ENCODE measurements at regions not wholly inside any gene's neighbourhood (a gene's known extent, or its start where the extent isn't known, plus 50 kb on each side); places are given as distances from the start of the nearest gene placed in this dataset.

DNA sequence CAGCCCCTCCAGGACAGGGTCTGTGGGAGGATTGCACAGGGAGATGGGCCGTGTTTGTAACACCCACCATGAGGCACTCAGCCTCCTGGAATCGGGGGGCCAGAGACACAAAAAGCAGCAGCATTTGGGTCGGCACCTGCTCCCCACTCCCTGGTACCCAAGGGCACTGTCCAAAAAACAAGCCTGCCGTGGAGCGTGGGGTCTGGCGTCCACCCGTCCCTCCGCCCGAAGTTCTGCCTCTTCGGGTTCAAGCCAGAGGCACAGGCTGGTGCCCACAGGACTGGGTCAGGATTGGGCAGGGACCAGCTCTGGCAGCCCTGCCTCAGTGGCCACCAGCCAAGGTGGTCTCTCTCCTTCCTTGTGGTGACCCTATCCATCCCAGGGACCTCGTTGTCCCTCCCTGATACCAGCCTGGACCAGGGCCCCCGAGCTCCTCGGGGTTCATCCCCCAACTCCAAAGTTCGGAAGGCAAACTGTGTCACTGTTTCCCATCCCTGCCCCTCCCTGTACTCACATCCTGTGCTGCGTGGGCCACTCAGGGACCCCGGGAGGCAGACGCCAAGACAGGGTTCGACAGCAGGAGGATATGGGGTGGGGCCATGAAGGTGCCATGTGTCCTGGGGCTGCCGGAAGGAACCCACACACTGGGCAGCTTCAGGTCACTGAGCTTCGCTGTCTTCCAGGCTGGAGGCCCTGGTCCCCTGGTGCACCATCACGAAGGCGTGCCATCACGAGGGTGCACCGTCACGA is 126.0 kb upstream of the HDAC4 start:
- H3K4me3 ChIP-seq (ENCODE audit: severe bottlenecking), result no peak overlapping the region
- no peaks in the 10 kb centered on the region for H3K36me3 ChIP-seq (ENCODE audit: low read depth)
- ATAC-seq (ENCODE audit: low read depth) (no peak), DNase-seq (ENCODE audit: low spot score) (no peak)
- no peaks in the 10 kb centered on the region for H3K4me1 ChIP-seq (ENCODE audit: insufficient read depth, poor library complexity, severe bottlenecking)
- H3K27ac ChIP-seq (ENCODE audit: poor library complexity, severe bottlenecking), result no peak overlapping the region
- H3K9me3 ChIP-seq (ENCODE audit: severe bottlenecking), result no peaks in the 10 kb centered on the region
- H3K27me3 ChIP-seq (ENCODE audit: insufficient read depth, poor library complexity, severe bottlenecking), result no peaks in the 10 kb centered on the region
- TF ChIP-seq, protein P1, sequence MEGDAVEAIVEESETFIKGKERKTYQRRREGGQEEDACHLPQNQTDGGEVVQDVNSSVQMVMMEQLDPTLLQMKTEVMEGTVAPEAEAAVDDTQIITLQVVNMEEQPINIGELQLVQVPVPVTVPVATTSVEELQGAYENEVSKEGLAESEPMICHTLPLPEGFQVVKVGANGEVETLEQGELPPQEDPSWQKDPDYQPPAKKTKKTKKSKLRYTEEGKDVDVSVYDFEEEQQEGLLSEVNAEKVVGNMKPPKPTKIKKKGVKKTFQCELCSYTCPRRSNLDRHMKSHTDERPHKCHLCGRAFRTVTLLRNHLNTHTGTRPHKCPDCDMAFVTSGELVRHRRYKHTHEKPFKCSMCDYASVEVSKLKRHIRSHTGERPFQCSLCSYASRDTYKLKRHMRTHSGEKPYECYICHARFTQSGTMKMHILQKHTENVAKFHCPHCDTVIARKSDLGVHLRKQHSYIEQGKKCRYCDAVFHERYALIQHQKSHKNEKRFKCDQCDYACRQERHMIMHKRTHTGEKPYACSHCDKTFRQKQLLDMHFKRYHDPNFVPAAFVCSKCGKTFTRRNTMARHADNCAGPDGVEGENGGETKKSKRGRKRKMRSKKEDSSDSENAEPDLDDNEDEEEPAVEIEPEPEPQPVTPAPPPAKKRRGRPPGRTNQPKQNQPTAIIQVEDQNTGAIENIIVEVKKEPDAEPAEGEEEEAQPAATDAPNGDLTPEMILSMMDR (IDR thresholded peaks at IDR 0.05; ENCODE audit: poor library complexity, severe bottlenecking), result no peak

DNA sequence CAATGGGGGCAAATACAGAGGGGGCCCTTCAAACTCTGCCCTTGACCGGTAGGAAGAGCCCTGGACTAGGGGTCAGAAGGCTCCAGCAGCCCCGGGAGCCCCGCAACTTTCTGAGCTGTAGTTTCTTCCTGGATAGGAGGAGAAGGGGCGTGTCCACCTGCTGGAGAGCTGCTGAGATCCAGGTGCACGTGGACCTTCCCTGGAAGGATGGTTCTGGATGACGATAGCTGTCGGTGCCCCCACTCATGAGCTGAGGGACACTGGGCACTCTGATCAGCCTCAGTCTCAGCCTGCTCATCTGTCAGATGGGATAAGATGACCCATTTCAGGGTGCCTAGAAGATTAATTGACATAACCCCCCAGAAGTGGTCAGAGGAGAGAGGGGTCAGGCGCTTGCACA is 125.2 kb upstream of the HDAC4 start:
- no peaks in the 10 kb centered on the region for H3K9me3 ChIP-seq (ENCODE audit: severe bottlenecking)
- ATAC-seq (ENCODE audit: low read depth) (no peak), DNase-seq (ENCODE audit: low spot score) (no peak)
- no peaks in the 10 kb centered on the region for H3K36me3 ChIP-seq (ENCODE audit: low read depth)
- H3K4me3 ChIP-seq (ENCODE audit: severe bottlenecking), result no peak overlapping the region
- H3K27me3 ChIP-seq (ENCODE audit: insufficient read depth, poor library complexity, severe bottlenecking), result no peaks in the 10 kb centered on the region
- H3K27ac ChIP-seq (ENCODE audit: poor library complexity, severe bottlenecking), result no peak overlapping the region
- TF ChIP-seq, protein P1 (IDR thresholded peaks at IDR 0.05; ENCODE audit: poor library complexity, severe bottlenecking), result no peak
- no peaks in the 10 kb centered on the region for H3K4me1 ChIP-seq (ENCODE audit: insufficient read depth, poor library complexity, severe bottlenecking)

DNA sequence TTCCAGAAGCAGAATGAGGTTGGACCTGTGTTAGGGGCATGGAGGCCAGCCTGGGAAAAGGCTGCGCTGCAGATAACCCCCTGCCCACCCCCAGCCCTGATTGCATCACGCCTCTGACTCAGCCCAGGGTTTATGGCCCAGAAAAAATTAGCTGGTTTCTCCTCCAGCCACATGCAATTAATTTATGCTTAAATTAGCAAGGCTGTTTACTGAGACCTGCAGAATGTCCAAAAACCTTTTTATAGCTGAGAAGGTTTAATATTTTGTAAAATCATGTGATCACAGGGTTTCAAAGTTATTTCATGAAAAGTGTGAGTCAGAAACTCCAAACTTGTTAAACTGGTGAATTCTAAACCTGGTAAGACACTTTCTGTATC is 123.1 kb upstream of the HDAC4 start:
- Histone ChIP-seq H3K27me3 (ENCODE audit: insufficient read depth, poor library complexity, severe bottlenecking) (no peaks in the 10 kb centered on the region), H3K9me3 (ENCODE audit: severe bottlenecking) (no peaks in the 10 kb centered on the region), H3K4me3 (ENCODE audit: severe bottlenecking) (no peak overlapping the region), H3K27ac (ENCODE audit: poor library complexity, severe bottlenecking) (no peak overlapping the region), H3K36me3 (ENCODE audit: low read depth) (no peaks in the 10 kb centered on the region), H3K4me1 (ENCODE audit: insufficient read depth, poor library complexity, severe bottlenecking) (no peaks in the 10 kb centered on the region)
- ATAC-seq (ENCODE audit: low read depth) (no peak), DNase-seq (ENCODE audit: low spot score) (no peak)
- TF ChIP-seq, protein P1 (IDR thresholded peaks at IDR 0.05; ENCODE audit: poor library complexity, severe bottlenecking), result no peak

DNA sequence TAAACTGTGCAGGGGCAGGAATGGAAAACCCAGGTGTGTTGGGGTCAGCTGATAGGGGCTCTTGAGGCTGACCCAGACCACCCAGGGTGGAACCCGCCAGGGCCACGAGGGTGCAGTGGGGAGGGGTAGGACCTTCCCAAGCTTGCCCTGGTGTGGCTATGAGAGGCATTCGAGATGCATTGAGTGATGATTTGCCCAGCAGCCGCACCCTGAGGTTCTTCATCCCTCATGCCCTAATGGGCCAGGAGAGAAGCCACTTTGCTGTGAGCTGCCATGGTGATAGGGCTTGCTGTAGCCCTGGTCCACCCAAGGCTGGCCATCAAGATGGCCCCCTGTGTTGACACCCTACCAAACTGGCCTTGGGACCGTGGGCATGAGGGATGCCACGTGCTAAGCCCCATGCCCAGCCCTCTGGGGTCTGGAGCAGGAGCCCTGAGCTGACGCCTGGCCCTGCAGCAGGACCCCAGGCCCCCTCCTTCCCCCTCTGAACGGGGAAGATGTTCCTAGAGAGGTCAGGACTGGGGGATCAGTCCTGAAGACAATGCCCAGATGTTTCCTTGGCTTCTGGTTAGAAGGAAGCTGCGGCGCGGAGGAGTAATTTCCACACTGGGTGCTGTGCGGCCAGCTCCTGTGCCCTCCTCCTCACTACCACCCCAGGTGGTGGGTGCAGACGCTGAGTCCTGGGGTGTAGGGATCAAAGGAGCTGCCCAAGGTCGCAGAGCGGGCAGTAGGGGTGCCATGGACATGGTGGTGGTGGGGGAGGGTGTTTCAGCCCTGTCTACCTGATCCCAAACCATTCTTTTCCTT is 122.5 kb upstream of the HDAC4 start:
- no peaks in the 10 kb centered on the region for H3K27me3 ChIP-seq (ENCODE audit: insufficient read depth, poor library complexity, severe bottlenecking)
- H3K9me3 ChIP-seq (ENCODE audit: severe bottlenecking), result no peaks in the 10 kb centered on the region

More for the DNA sequence above, 122.5 kb upstream of the HDAC4 start:
- no peaks in the 10 kb centered on the region for H3K36me3 ChIP-seq (ENCODE audit: low read depth)
- no peak overlapping the region for H3K4me3 ChIP-seq (ENCODE audit: severe bottlenecking)
- DNase-seq (ENCODE audit: low spot score) (no peak), ATAC-seq (ENCODE audit: low read depth) (no peak)
- no peak overlapping the region for H3K27ac ChIP-seq (ENCODE audit: poor library complexity, severe bottlenecking)
- TF ChIP-seq, protein P1 (IDR thresholded peaks at IDR 0.05; ENCODE audit: poor library complexity, severe bottlenecking), result no peak
- H3K4me1 ChIP-seq (ENCODE audit: insufficient read depth, poor library complexity, severe bottlenecking), result no peaks in the 10 kb centered on the region
